CD14-positive monocyte (primary cell): ENCODE measurements at regions not wholly inside any gene's neighbourhood (a gene's known extent, or its start where the extent isn't known, plus 50 kb on each side); places are given as distances from the start of the nearest gene placed in this dataset.

Experiments
- DNase-seq, 3 donors: peaks; one replicate each; pipeline ENCODE4 v3.0.0-alpha.2; 2011 to 2022
- H2AFZ ChIP-seq: 2 replicates; pipeline ENCODE4 v1.6.0; 2012; ENCODE audit warnings: mild to moderate bottlenecking, low read depth, low read length, inconsistent platforms; ENCODE audit not compliant: insufficient read depth, poor library complexity, severe bottlenecking
- H3K27ac ChIP-seq, 2 donors: 1 replicate in 1 of 2; 2 replicates in 1 of 2; pipeline ENCODE4 v1.5.1; 2012 to 2013; ENCODE audit warnings: low read length in 2 of 2, control low read depth in 1 of 2, inconsistent platforms in 1 of 2, low read depth in 1 of 2, mild to moderate bottlenecking in 1 of 2
- H3K27me3 ChIP-seq, 2 donors: one replicate each; pipeline versions ENCODE4 v1.6.0 to v1.6.1; 2011 to 2013; ENCODE audit warnings: low read length in 2 of 2; ENCODE audit not compliant: control insufficient read depth in 2 of 2, insufficient read depth in 2 of 2
- H3K36me3 ChIP-seq, 2 donors: replicated peaks in 1 of 2; 1 replicate in 1 of 2; 2 replicates in 1 of 2; pipeline versions ENCODE4 v1.5.1 to v1.6.1; 2012 to 2013; ENCODE audit warnings: low read length in 2 of 2, control low read depth in 1 of 2, inconsistent platforms in 1 of 2, mild to moderate bottlenecking in 1 of 2; ENCODE audit not compliant: insufficient read depth in 2 of 2, control insufficient read depth in 1 of 2
- H3K4me1 ChIP-seq, 2 donors: 1 replicate in 1 of 2; 2 replicates in 1 of 2; pipeline versions ENCODE4 v1.5.1 to v1.6.1; 2012 to 2013; ENCODE audit warnings: low read length in 2 of 2, control low read depth in 1 of 2, inconsistent platforms in 1 of 2, mild to moderate bottlenecking in 1 of 2, moderate library complexity in 1 of 2; ENCODE audit not compliant: insufficient read depth in 2 of 2, control insufficient read depth in 1 of 2
- H3K4me2 ChIP-seq: replicated peaks from 2 replicates; pipeline ENCODE3; 2012; ENCODE audit warnings: low read length, moderate library complexity, mild to moderate bottlenecking; ENCODE audit not compliant: poor library complexity, severe bottlenecking; ENCODE audit errors: extremely low read depth
- H3K4me3 ChIP-seq, 3 experiments: fragments of 200-600 bp in 1 of 3; sonication (generic) in 1 of 3; replicated peaks in 1 of 3; 1 replicate in 2 of 3; 2 replicates in 1 of 3; pipeline ENCODE4 v1.5.1; 2011 to 2013; ENCODE audit warnings: low read length in 3 of 3, mild to moderate bottlenecking in 3 of 3, control low read depth in 2 of 3, low read depth in 2 of 3, inconsistent platforms in 1 of 3, moderate library complexity in 1 of 3
- H3K79me2 ChIP-seq: 2 replicates; pipeline ENCODE4 v1.6.0; 2012; ENCODE audit warnings: mild to moderate bottlenecking, control low read depth, inconsistent platforms, low read length, moderate library complexity; ENCODE audit not compliant: insufficient read depth
- H3K9ac ChIP-seq: 2 replicates; pipeline ENCODE4 v1.6.0; 2017; ENCODE audit warnings: low read length, mild to moderate bottlenecking; ENCODE audit not compliant: insufficient read depth, poor library complexity, severe bottlenecking
- H3K9me3 ChIP-seq, 2 donors: replicated peaks in 1 of 2; 1 replicate in 1 of 2; 2 replicates in 1 of 2; pipeline versions ENCODE4 v1.5.1 to v1.6.1; 2012 to 2013; ENCODE audit warnings: low read length in 2 of 2, control low read depth in 1 of 2; ENCODE audit not compliant: control insufficient read depth in 1 of 2, insufficient read depth in 1 of 2
- H4K20me1 ChIP-seq: 2 replicates; pipeline ENCODE4 v1.6.0; 2012; ENCODE audit warnings: mild to moderate bottlenecking, low read length, control low read depth, moderate library complexity; ENCODE audit not compliant: insufficient read depth
- H3K27ac Mint-ChIP-seq, 7 donors: one replicate each; pipeline ENCODE4 v1.8.0; 2020; ENCODE audit warnings: mild to moderate bottlenecking in 7 of 7, mixed read lengths in 7 of 7, moderate library complexity in 6 of 7, inconsistent platforms in 2 of 7
- H3K27me3 Mint-ChIP-seq, 3 donors: one replicate each; pipeline ENCODE4 v1.8.0; 2021 to 2022; ENCODE audit warnings: low read depth in 3 of 3, mild to moderate bottlenecking in 3 of 3, mixed read lengths in 3 of 3, moderate library complexity in 3 of 3, inconsistent platforms in 1 of 3
- H3K36me3 Mint-ChIP-seq, 2 donors: one replicate each; pipeline ENCODE4 v1.8.0; 2020; ENCODE audit warnings: mixed read lengths in 2 of 2, inconsistent platforms in 1 of 2, mild to moderate bottlenecking in 1 of 2
- H3K4me1 Mint-ChIP-seq: one replicate; pipeline ENCODE4 v1.8.0; 2020; ENCODE audit warnings: mild to moderate bottlenecking, mixed read lengths
- H3K4me3 Mint-ChIP-seq, 2 donors: one replicate each; pipeline ENCODE4 v1.8.0; 2020; ENCODE audit warnings: mild to moderate bottlenecking in 2 of 2, mixed read lengths in 2 of 2, moderate library complexity in 1 of 2
- H3K9me3 Mint-ChIP-seq, 7 donors: one replicate each; pipeline ENCODE4 v1.8.0; 2020 to 2022; ENCODE audit warnings: mixed read lengths in 7 of 7, mild to moderate bottlenecking in 6 of 7, moderate library complexity in 6 of 7, inconsistent platforms in 2 of 7
- CTCF ChIP-seq: fragments of 200-600 bp; IDR thresholded peaks from one replicate; pipeline ENCODE4 v1.8.0; 2022; ENCODE audit warnings: antibody characterized with exemption, mild to moderate bottlenecking
- WGBS: methylation state at CpG from one replicate; pipeline ENCODE4 v1.1.5; 2013; ENCODE audit warnings: missing lambda C conversion rate; ENCODE audit not compliant: insufficient coverage; 5-methylcytosine and 5-hydroxymethylcytosine counted together
- intact Hi-C, 2 donors: fragments of 100-400 bp; cut with micrococcal nuclease; formaldehyde crosslinking; loops; one replicate each; pipeline versions ENCODE4 v1.15.0 to v1.15.1; 2023

- H3K36me3 Mint-ChIP-seq, result no peaks in the 10 kb centered on the region
- TF ChIP-seq CTCF, result no peak
- H2AFZ ChIP-seq, result no peak overlapping the region
- H3K27ac ChIP-seq, result no peak overlapping the region
- no peak overlapping the region for H3K4me3 ChIP-seq
- 60% methylated on average over 1 of the region's 3 CpGs for WGBS
- no peaks in the 10 kb centered on the region for H3K36me3 ChIP-seq
- H3K9ac ChIP-seq, result no peak overlapping the region
- intact Hi-C loops, result no loop called here
- H3K27ac Mint-ChIP-seq, result no peak overlapping the region
- H3K4me2 ChIP-seq, result no peak overlapping the region
- H3K9me3 Mint-ChIP-seq, result peaks cover 0 to 7% (median 5%) of the 10 kb centered on the region in 7 donors
- H3K4me1 ChIP-seq, result no peaks in the 10 kb centered on the region
- H3K4me1 Mint-ChIP-seq, result no peaks in the 10 kb centered on the region
- H3K27me3 Mint-ChIP-seq, result peaks cover 0 to 2% (median 0%) of the 10 kb centered on the region in 3 donors
- H3K79me2 ChIP-seq, result no peaks in the 10 kb centered on the region
- no peak overlapping the region for H3K4me3 Mint-ChIP-seq
- H3K9me3 ChIP-seq, result peaks cover 2 to 4% of the 10 kb centered on the region in 2 donors
- DNase-seq, result no peak
- no peaks in the 10 kb centered on the region for H4K20me1 ChIP-seq
- H3K27me3 ChIP-seq, result no peaks in the 10 kb centered on the region
Measured at GRCh38 chr1:83098131-83098530, 900.8 kb downstream of the TTLL7 start.

GRCh38 chr1:83097715-83098114 is 901.2 kb downstream of the TTLL7 start:
- H3K27me3 Mint-ChIP-seq, result peaks cover 0 to 2% (median 0%) of the 10 kb centered on the region in 3 donors
- H3K9me3 ChIP-seq, result peaks cover 2 to 4% of the 10 kb centered on the region in 2 donors
- no peak overlapping the region for H3K9ac ChIP-seq
- H3K9me3 Mint-ChIP-seq, result peaks cover 0 to 7% (median 5%) of the 10 kb centered on the region in 7 donors
- TF ChIP-seq CTCF, result no peak
- no peak overlapping the region for H3K27ac Mint-ChIP-seq
- H3K4me3 Mint-ChIP-seq, result no peak overlapping the region
- intact Hi-C loops, result no loop called here
- H2AFZ ChIP-seq, result no peak overlapping the region
- no peak overlapping the region for H3K4me3 ChIP-seq
- H3K4me1 Mint-ChIP-seq, result no peaks in the 10 kb centered on the region
- no peak for DNase-seq
- H3K27me3 ChIP-seq, result no peaks in the 10 kb centered on the region
- no peak overlapping the region for H3K4me2 ChIP-seq
- H3K4me1 ChIP-seq, result no peaks in the 10 kb centered on the region
- H4K20me1 ChIP-seq, result no peaks in the 10 kb centered on the region
- no peak overlapping the region for H3K27ac ChIP-seq
- no peaks in the 10 kb centered on the region for H3K36me3 Mint-ChIP-seq
- no peaks in the 10 kb centered on the region for H3K36me3 ChIP-seq
- H3K79me2 ChIP-seq, result no peaks in the 10 kb centered on the region
